ENCODE measurements at regions not wholly inside any gene's neighbourhood (a gene's known extent, or its start where the extent isn't known, plus 50 kb on each side); places are given as distances from the start of the nearest gene placed in this dataset.

DNA sequence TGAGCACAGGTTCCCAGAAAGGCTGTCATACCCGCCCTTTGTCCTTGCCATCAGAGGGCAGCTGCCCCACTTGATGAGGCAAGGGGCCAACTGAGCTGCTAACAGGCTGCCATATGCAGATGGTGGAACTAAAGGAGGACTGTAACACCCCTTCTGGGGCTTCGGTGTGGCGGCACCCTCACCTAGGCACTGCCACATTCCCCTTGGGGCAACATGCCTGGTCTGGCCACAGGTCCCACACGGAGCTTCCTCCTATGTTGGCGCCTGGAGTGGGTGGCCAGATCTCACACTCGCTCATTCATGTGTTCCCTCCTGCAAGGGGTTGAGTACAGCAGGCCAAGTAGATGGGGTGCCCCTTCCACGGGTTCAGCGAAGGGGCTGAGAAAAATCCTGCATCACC is 777.4 kb upstream of the CHD1 start:
- no peak for TF ChIP-seq POLR2AphosphoS5 (IDR thresholded peaks at IDR 0.05)
- TF ChIP-seq, protein P1, sequence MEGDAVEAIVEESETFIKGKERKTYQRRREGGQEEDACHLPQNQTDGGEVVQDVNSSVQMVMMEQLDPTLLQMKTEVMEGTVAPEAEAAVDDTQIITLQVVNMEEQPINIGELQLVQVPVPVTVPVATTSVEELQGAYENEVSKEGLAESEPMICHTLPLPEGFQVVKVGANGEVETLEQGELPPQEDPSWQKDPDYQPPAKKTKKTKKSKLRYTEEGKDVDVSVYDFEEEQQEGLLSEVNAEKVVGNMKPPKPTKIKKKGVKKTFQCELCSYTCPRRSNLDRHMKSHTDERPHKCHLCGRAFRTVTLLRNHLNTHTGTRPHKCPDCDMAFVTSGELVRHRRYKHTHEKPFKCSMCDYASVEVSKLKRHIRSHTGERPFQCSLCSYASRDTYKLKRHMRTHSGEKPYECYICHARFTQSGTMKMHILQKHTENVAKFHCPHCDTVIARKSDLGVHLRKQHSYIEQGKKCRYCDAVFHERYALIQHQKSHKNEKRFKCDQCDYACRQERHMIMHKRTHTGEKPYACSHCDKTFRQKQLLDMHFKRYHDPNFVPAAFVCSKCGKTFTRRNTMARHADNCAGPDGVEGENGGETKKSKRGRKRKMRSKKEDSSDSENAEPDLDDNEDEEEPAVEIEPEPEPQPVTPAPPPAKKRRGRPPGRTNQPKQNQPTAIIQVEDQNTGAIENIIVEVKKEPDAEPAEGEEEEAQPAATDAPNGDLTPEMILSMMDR (IDR thresholded peaks at IDR 0.05) = no peak
- TF ChIP-seq POLR2A (IDR thresholded peaks at IDR 0.05) = no peak
